ENCODE measurements at regions not wholly inside any gene's neighbourhood (a gene's known extent, or its start where the extent isn't known, plus 50 kb on each side); places are given as distances from the start of the nearest gene placed in this dataset.

DNA sequence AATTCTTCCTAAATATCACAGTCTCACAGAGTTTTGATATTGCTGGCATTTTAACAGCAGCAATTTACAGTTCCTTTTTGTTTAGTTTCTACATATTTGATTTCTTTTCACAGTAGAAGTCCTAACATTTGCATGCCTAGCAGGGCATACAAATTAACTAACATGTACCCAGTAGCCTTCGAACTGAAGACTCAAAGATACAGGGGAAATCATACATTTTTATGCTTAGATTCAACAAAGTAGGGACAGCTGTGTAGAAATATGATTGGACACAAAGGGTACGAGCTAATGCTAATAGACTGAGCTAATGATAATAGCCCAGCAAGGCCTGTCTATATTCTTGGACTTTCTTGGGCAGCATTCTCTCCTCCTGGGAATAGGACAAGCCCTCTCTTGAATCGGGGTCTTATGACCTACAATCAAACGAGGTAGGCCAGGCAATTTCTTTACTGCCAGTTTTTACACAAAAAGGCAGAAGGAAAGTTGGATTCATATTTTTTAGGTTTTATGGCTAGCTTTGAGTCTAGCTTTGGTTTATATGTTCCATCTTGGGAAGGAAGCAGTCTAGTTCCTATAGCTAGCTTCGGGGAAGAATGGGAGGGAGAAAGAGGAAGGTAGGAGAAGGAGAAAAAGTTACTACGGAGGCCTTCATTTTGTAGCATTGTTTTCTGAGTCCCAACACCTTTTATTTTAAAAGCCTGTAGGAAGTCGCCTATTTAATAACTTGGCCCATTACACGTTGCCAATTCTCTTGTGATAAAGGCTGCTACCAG lies 115.8 kb downstream of the HFE start:
- no peak for DNase-seq (ENCODE audit: low spot score)
- TF ChIP-seq EZH2 (IDR thresholded peaks at IDR 0.05; ENCODE audit: borderline replicate concordance, low read depth, low read length, poor library complexity, severe bottlenecking) = no peak
- TF ChIP-seq, protein P1, sequence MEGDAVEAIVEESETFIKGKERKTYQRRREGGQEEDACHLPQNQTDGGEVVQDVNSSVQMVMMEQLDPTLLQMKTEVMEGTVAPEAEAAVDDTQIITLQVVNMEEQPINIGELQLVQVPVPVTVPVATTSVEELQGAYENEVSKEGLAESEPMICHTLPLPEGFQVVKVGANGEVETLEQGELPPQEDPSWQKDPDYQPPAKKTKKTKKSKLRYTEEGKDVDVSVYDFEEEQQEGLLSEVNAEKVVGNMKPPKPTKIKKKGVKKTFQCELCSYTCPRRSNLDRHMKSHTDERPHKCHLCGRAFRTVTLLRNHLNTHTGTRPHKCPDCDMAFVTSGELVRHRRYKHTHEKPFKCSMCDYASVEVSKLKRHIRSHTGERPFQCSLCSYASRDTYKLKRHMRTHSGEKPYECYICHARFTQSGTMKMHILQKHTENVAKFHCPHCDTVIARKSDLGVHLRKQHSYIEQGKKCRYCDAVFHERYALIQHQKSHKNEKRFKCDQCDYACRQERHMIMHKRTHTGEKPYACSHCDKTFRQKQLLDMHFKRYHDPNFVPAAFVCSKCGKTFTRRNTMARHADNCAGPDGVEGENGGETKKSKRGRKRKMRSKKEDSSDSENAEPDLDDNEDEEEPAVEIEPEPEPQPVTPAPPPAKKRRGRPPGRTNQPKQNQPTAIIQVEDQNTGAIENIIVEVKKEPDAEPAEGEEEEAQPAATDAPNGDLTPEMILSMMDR (conservative IDR thresholded peaks at IDR 0.05; ENCODE audit: low read depth, low read length) = no peak
- intact Hi-C loops (cut with micrococcal nuclease; ENCODE audit: unreplicated experiment) = loop anchor here (10.0 kb wide), 1 partner anchor 178 kb away; a partner anchor contains a TSS
- H3K27ac ChIP-seq (ENCODE audit: low read depth, low read length, poor library complexity, severe bottlenecking) = peak overlapping the region; percentile 89
- peaks cover 13% of the 10 kb centered on the region for H3K4me1 ChIP-seq (ENCODE audit: insufficient read depth, low read length, poor library complexity, severe bottlenecking)
- H3K27me3 ChIP-seq (replicated peaks; ENCODE audit: insufficient read depth, low read depth, low read length, poor library complexity) = no peaks in the 10 kb centered on the region
- H3K36me3 ChIP-seq (ENCODE audit: insufficient read depth, low read length, poor library complexity, severe bottlenecking) = no peaks in the 10 kb centered on the region
- H3K4me3 ChIP-seq (ENCODE audit: low read depth, low read length, poor library complexity, severe bottlenecking) = peak overlapping the region; percentile 69
- ChIA-PET CTCF (no interaction called here), POLR2A (ENCODE audit: low non-redundant PET) (no interaction called here)
- no peaks in the 10 kb centered on the region for H3K9me3 ChIP-seq (ENCODE audit: low read depth, low read length, poor library complexity, severe bottlenecking)
- BruUV-seq (replicated peaks) = no TSS peak

DNA sequence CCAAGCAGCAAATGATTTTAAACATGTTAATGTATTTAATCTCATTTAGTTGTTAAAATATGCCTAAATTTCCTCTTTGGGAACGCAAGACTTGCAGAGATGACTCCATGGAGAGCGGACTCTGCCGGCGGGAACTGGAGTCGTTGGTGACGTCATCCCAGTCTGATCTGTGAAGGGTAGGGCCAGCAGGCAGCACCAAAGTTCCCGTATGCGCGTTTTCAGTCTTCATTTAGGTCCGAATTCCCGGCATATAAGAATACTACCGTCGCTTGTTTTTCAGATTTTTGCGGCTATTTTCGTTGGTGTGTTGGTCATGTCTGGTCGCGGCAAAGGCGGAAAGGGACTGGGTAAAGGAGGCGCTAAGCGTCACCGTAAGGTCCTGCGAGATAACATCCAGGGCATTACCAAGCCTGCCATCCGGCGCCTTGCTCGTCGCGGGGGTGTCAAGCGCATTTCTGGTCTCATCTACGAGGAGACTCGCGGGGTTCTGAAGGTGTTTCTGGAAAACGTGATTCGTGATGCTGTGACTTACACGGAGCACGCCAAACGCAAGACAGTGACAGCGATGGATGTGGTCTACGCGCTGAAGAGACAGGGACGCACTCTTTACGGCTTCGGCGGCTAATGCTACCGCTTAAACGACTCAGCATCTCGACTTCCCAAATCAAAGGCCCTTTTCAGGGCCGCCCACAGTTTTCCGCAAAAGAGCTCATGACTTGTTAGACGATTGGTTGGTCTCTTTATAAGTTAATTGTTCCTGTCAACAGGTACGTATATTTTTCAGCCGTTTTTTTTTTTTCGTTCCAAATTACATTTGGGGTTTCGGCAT lies 117.3 kb downstream of the HFE start:
- peaks cover 13% of the 10 kb centered on the region for H3K4me1 ChIP-seq (ENCODE audit: insufficient read depth, low read length, poor library complexity, severe bottlenecking)
- no peaks in the 10 kb centered on the region for H3K9me3 ChIP-seq (ENCODE audit: low read depth, low read length, poor library complexity, severe bottlenecking)
- peak; percentile 99 for DNase-seq (ENCODE audit: low spot score)
- no peaks in the 10 kb centered on the region for H3K27me3 ChIP-seq (replicated peaks; ENCODE audit: insufficient read depth, low read depth, low read length, poor library complexity)
- H3K36me3 ChIP-seq (ENCODE audit: insufficient read depth, low read length, poor library complexity, severe bottlenecking) = no peaks in the 10 kb centered on the region
- H3K4me3 ChIP-seq (ENCODE audit: low read depth, low read length, poor library complexity, severe bottlenecking) = peak overlapping the region; percentile 69
- intact Hi-C loops (cut with micrococcal nuclease; ENCODE audit: unreplicated experiment) = loop anchor here (10.0 kb wide), 1 partner anchor 180 kb away; a partner anchor contains a TSS
- TSS peak; percentile 91 for BruUV-seq (replicated peaks)
- H3K27ac ChIP-seq (ENCODE audit: low read depth, low read length, poor library complexity, severe bottlenecking) = peak overlapping the region; percentile 89
- TF ChIP-seq, protein P1 (conservative IDR thresholded peaks at IDR 0.05; ENCODE audit: low read depth, low read length) = peak; percentile 51
- TF ChIP-seq EZH2 (IDR thresholded peaks at IDR 0.05; ENCODE audit: borderline replicate concordance, low read depth, low read length, poor library complexity, severe bottlenecking) = no peak
- ChIA-PET CTCF (no interaction called here), POLR2A (ENCODE audit: low non-redundant PET) (interaction anchor here (0.6 to 1.9 kb wide), 7 partner anchors 11 to 974 kb away, joined by 3 to 11 read pairs (median 5); a partner anchor contains a TSS)

DNA sequence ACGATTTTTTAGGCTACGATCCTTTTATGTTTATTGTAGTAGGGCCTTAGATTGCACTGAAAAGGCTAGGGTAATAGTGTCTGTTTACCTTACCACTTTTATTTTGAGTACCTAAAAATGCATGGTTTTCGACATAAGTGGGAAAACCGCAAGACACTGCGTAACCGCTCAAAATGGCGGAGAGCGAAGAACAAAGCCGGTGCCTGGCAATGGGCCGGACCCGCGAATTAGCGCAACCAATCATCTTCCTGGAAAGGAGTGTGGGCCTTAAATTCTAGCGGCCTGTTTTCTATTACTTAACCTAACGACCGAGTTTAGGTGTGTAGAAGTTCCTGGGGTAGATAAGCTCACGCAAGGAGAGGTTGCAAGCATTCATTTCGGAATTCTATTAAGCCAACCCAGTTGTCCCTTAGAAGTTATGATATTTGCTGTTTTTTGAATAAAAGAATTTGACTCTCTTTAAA lies 118.0 kb downstream of the HFE start:
- Histone ChIP-seq H3K4me1 (ENCODE audit: insufficient read depth, low read length, poor library complexity, severe bottlenecking) (peaks cover 13% of the 10 kb centered on the region), H3K27ac (ENCODE audit: low read depth, low read length, poor library complexity, severe bottlenecking) (peak overlapping the region; percentile 89), H3K9me3 (ENCODE audit: low read depth, low read length, poor library complexity, severe bottlenecking) (no peaks in the 10 kb centered on the region), H3K4me3 (ENCODE audit: low read depth, low read length, poor library complexity, severe bottlenecking) (peak overlapping the region; percentile 69), H3K27me3 (replicated peaks; ENCODE audit: insufficient read depth, low read depth, low read length, poor library complexity) (no peaks in the 10 kb centered on the region), H3K36me3 (ENCODE audit: insufficient read depth, low read length, poor library complexity, severe bottlenecking) (no peaks in the 10 kb centered on the region)
- CTCF ChIA-PET = no interaction called here
- BruUV-seq (replicated peaks) = TSS peak; percentile 36
- POLR2A ChIA-PET (ENCODE audit: low non-redundant PET) = interaction anchor here (0.7 to 1.9 kb wide), 4 partner anchors 10 to 973 kb away, joined by 3 to 11 read pairs (median 5); a partner anchor contains a TSS
- TF ChIP-seq, protein P1 (conservative IDR thresholded peaks at IDR 0.05; ENCODE audit: low read depth, low read length) = no peak
- TF ChIP-seq EZH2 (IDR thresholded peaks at IDR 0.05; ENCODE audit: borderline replicate concordance, low read depth, low read length, poor library complexity, severe bottlenecking) = no peak
- intact Hi-C loops (cut with micrococcal nuclease; ENCODE audit: unreplicated experiment) = loop anchor here (10.0 kb wide), 1 partner anchor 180 kb away; a partner anchor contains a TSS
- peak; percentile 91 for DNase-seq (ENCODE audit: low spot score)

Measured in A673 (cell line).